ENCODE measurements at regions not wholly inside any gene's neighbourhood (a gene's known extent, or its start where the extent isn't known, plus 50 kb on each side); places are given as distances from the start of the nearest gene placed in this dataset.

- TF ChIP-seq UBTF (CRISPR knock-in tag; IDR thresholded peaks at IDR 0.05): peak; percentile 9; the same call in 1 of the 2 replicates
- peak; percentile 79 for TF ChIP-seq ONECUT2 (CRISPR knock-in tag; IDR thresholded peaks at IDR 0.05)
- no peak for TF ChIP-seq ZNF746 (CRISPR knock-in tag; IDR thresholded peaks at IDR 0.05)
- no peak for TF ChIP-seq NPAS2 (CRISPR knock-in tag; IDR thresholded peaks at IDR 0.05; ENCODE audit: borderline replicate concordance)
- peak; percentile 85 for TF ChIP-seq GATAD2A (CRISPR knock-in tag; IDR thresholded peaks at IDR 0.05)
- no peak for TF ChIP-seq SUZ12 (IDR thresholded peaks at IDR 0.05; ENCODE audit: low read depth, low read length)
- TF ChIP-seq, protein P1, sequence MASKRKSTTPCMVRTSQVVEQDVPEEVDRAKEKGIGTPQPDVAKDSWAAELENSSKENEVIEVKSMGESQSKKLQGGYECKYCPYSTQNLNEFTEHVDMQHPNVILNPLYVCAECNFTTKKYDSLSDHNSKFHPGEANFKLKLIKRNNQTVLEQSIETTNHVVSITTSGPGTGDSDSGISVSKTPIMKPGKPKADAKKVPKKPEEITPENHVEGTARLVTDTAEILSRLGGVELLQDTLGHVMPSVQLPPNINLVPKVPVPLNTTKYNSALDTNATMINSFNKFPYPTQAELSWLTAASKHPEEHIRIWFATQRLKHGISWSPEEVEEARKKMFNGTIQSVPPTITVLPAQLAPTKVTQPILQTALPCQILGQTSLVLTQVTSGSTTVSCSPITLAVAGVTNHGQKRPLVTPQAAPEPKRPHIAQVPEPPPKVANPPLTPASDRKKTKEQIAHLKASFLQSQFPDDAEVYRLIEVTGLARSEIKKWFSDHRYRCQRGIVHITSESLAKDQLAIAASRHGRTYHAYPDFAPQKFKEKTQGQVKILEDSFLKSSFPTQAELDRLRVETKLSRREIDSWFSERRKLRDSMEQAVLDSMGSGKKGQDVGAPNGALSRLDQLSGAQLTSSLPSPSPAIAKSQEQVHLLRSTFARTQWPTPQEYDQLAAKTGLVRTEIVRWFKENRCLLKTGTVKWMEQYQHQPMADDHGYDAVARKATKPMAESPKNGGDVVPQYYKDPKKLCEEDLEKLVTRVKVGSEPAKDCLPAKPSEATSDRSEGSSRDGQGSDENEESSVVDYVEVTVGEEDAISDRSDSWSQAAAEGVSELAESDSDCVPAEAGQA (IDR thresholded peaks at IDR 0.05; ENCODE audit: low read depth): no peak
- TF ChIP-seq, protein P1 (CRISPR knock-in tag; IDR thresholded peaks at IDR 0.05; ENCODE audit: borderline replicate concordance): no peak
- no peak for TF ChIP-seq ZNF660 (CRISPR knock-in tag; IDR thresholded peaks at IDR 0.05; ENCODE audit: borderline replicate concordance, low read depth)
- no peak for TF ChIP-seq ZNF235 (CRISPR knock-in tag; IDR thresholded peaks at IDR 0.05; ENCODE audit: borderline replicate concordance)
- TF ChIP-seq ZNF383 (CRISPR knock-in tag; IDR thresholded peaks at IDR 0.05; ENCODE audit: borderline replicate concordance): no peak
- no peak for TF ChIP-seq ZNF24 (IDR thresholded peaks at IDR 0.05)
- TF ChIP-seq, protein P2, sequence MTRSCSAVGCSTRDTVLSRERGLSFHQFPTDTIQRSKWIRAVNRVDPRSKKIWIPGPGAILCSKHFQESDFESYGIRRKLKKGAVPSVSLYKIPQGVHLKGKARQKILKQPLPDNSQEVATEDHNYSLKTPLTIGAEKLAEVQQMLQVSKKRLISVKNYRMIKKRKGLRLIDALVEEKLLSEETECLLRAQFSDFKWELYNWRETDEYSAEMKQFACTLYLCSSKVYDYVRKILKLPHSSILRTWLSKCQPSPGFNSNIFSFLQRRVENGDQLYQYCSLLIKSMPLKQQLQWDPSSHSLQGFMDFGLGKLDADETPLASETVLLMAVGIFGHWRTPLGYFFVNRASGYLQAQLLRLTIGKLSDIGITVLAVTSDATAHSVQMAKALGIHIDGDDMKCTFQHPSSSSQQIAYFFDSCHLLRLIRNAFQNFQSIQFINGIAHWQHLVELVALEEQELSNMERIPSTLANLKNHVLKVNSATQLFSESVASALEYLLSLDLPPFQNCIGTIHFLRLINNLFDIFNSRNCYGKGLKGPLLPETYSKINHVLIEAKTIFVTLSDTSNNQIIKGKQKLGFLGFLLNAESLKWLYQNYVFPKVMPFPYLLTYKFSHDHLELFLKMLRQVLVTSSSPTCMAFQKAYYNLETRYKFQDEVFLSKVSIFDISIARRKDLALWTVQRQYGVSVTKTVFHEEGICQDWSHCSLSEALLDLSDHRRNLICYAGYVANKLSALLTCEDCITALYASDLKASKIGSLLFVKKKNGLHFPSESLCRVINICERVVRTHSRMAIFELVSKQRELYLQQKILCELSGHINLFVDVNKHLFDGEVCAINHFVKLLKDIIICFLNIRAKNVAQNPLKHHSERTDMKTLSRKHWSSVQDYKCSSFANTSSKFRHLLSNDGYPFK (CRISPR knock-in tag; IDR thresholded peaks at IDR 0.05; ENCODE audit: borderline replicate concordance): no peak
- peak; percentile 50 for TF ChIP-seq DPF2 (CRISPR knock-in tag; IDR thresholded peaks at IDR 0.05; ENCODE audit: borderline replicate concordance, low read depth)
- peak; percentile 68; the same call in 1 of the 2 replicates for TF ChIP-seq CREB1 (IDR thresholded peaks at IDR 0.05)
- no peak; the same call in 1 of the 2 replicates for TF ChIP-seq CREB1 (CRISPR knock-in tag; IDR thresholded peaks at IDR 0.05)
- TF ChIP-seq, protein P3, sequence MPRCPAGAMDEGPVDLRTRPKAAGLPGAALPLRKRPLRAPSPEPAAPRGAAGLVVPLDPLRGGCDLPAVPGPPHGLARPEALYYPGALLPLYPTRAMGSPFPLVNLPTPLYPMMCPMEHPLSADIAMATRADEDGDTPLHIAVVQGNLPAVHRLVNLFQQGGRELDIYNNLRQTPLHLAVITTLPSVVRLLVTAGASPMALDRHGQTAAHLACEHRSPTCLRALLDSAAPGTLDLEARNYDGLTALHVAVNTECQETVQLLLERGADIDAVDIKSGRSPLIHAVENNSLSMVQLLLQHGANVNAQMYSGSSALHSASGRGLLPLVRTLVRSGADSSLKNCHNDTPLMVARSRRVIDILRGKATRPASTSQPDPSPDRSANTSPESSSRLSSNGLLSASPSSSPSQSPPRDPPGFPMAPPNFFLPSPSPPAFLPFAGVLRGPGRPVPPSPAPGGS (CRISPR knock-in tag; IDR thresholded peaks at IDR 0.05): no peak; the same call in 1 of the 2 replicates
Observed at GRCh38 chr5:143594902-143595818, 191.7 kb upstream of the NR3C1 start (continued).

All from HepG2 (cell line).